ENCODE measurements at regions not wholly inside any gene's neighbourhood (a gene's known extent, or its start where the extent isn't known, plus 50 kb on each side); places are given as distances from the start of the nearest gene placed in this dataset.

GRCh38 chr12:73180734-73181133 is 908.6 kb downstream of the TRHDE start:
- no peak overlapping the region for H3K27ac ChIP-seq (ENCODE audit: low read length)
- H3K27me3 ChIP-seq (ENCODE audit: control insufficient read depth, insufficient read depth, low read length): no peaks in the 10 kb centered on the region
- H3K4me1 ChIP-seq (ENCODE audit: control insufficient read depth, insufficient read depth, low read length): no peaks in the 10 kb centered on the region
- no CpG with 5 or more reads among the region's 3 CpGs for WGBS (ENCODE audit: insufficient coverage, insufficient read length)
- H3K9me3 ChIP-seq (ENCODE audit: control insufficient read depth, insufficient read depth, low read length): no peaks in the 10 kb centered on the region
- no peaks in the 10 kb centered on the region for H3K36me3 ChIP-seq (ENCODE audit: control insufficient read depth, insufficient read depth, low read length)
- no peak overlapping the region for H3K4me3 ChIP-seq (ENCODE audit: low read length)
- no peak for DNase-seq (ENCODE audit: low read depth, low spot score)

- WGBS (ENCODE audit: insufficient coverage, insufficient read length): no CpG with 5 or more reads among the region's 7 CpGs
- Histone ChIP-seq H3K4me1 (ENCODE audit: control insufficient read depth, insufficient read depth, low read length) (no peaks in the 10 kb centered on the region), H3K9me3 (ENCODE audit: control insufficient read depth, insufficient read depth, low read length) (no peaks in the 10 kb centered on the region), H3K4me3 (ENCODE audit: low read length) (no peak overlapping the region), H3K27me3 (ENCODE audit: control insufficient read depth, insufficient read depth, low read length) (no peaks in the 10 kb centered on the region), H3K27ac (ENCODE audit: low read length) (no peak overlapping the region), H3K36me3 (ENCODE audit: control insufficient read depth, insufficient read depth, low read length) (no peaks in the 10 kb centered on the region)
- no peak for DNase-seq (ENCODE audit: low read depth, low spot score)
Measured at GRCh38 chr12:73181244-73181643, 909.1 kb downstream of the TRHDE start.

- Histone ChIP-seq H3K27ac (ENCODE audit: low read length) (no peak overlapping the region), H3K4me1 (ENCODE audit: control insufficient read depth, insufficient read depth, low read length) (no peaks in the 10 kb centered on the region), H3K36me3 (ENCODE audit: control insufficient read depth, insufficient read depth, low read length) (no peaks in the 10 kb centered on the region), H3K9me3 (ENCODE audit: control insufficient read depth, insufficient read depth, low read length) (no peaks in the 10 kb centered on the region), H3K27me3 (ENCODE audit: control insufficient read depth, insufficient read depth, low read length) (no peaks in the 10 kb centered on the region), H3K4me3 (ENCODE audit: low read length) (no peak overlapping the region)
- WGBS (ENCODE audit: insufficient coverage, insufficient read length): no CpG with 5 or more reads among the region's 1 CpG
- DNase-seq (ENCODE audit: low read depth, low spot score): no peak
Measured at GRCh38 chr12:73185403-73185802, 913.2 kb downstream of the TRHDE start.

GRCh38 chr12:73186272-73186671 is 914.1 kb downstream of the TRHDE start:
- Histone ChIP-seq H3K36me3 (ENCODE audit: control insufficient read depth, insufficient read depth, low read length) (no peaks in the 10 kb centered on the region), H3K27me3 (ENCODE audit: control insufficient read depth, insufficient read depth, low read length) (no peaks in the 10 kb centered on the region), H3K9me3 (ENCODE audit: control insufficient read depth, insufficient read depth, low read length) (no peaks in the 10 kb centered on the region), H3K4me1 (ENCODE audit: control insufficient read depth, insufficient read depth, low read length) (no peaks in the 10 kb centered on the region), H3K27ac (ENCODE audit: low read length) (no peak overlapping the region), H3K4me3 (ENCODE audit: low read length) (no peak overlapping the region)
- WGBS (ENCODE audit: insufficient coverage, insufficient read length): no CpG with 5 or more reads among the region's 2 CpGs
- no peak for DNase-seq (ENCODE audit: low read depth, low spot score)

- Histone ChIP-seq H3K27ac (ENCODE audit: low read length) (no peak overlapping the region), H3K9me3 (ENCODE audit: control insufficient read depth, insufficient read depth, low read length) (no peaks in the 10 kb centered on the region), H3K27me3 (ENCODE audit: control insufficient read depth, insufficient read depth, low read length) (no peaks in the 10 kb centered on the region), H3K36me3 (ENCODE audit: control insufficient read depth, insufficient read depth, low read length) (no peaks in the 10 kb centered on the region), H3K4me3 (ENCODE audit: low read length) (no peak overlapping the region), H3K4me1 (ENCODE audit: control insufficient read depth, insufficient read depth, low read length) (no peaks in the 10 kb centered on the region)
- no peak for DNase-seq (ENCODE audit: low read depth, low spot score)
- WGBS (ENCODE audit: insufficient coverage, insufficient read length): no CpG with 5 or more reads among the region's 1 CpG
Measured at GRCh38 chr12:73187765-73188164, 915.6 kb downstream of the TRHDE start.

GRCh38 chr12:73210548-73211204 is 938.5 kb downstream of the TRHDE start:
- H3K9me3 ChIP-seq (ENCODE audit: control insufficient read depth, insufficient read depth, low read length): no peaks in the 10 kb centered on the region
- no peak overlapping the region for H3K27ac ChIP-seq (ENCODE audit: low read length)
- no peaks in the 10 kb centered on the region for H3K36me3 ChIP-seq (ENCODE audit: control insufficient read depth, insufficient read depth, low read length)
- no peaks in the 10 kb centered on the region for H3K27me3 ChIP-seq (ENCODE audit: control insufficient read depth, insufficient read depth, low read length)
- DNase-seq (ENCODE audit: low read depth, low spot score): no peak
- no peaks in the 10 kb centered on the region for H3K4me1 ChIP-seq (ENCODE audit: control insufficient read depth, insufficient read depth, low read length)
- WGBS (ENCODE audit: insufficient coverage, insufficient read length): no CpG with 5 or more reads among the region's 5 CpGs
- H3K4me3 ChIP-seq (ENCODE audit: low read length): no peak overlapping the region

GRCh38 chr12:73220951-73221350 is 948.8 kb downstream of the TRHDE start:
- WGBS (ENCODE audit: insufficient coverage, insufficient read length): no CpG with 5 or more reads among the region's 2 CpGs

GRCh38 chr12:73221398-73221797 is 949.2 kb downstream of the TRHDE start:
- Histone ChIP-seq H3K9me3 (ENCODE audit: control insufficient read depth, insufficient read depth, low read length) (no peaks in the 10 kb centered on the region), H3K27me3 (ENCODE audit: control insufficient read depth, insufficient read depth, low read length) (no peaks in the 10 kb centered on the region), H3K36me3 (ENCODE audit: control insufficient read depth, insufficient read depth, low read length) (no peaks in the 10 kb centered on the region), H3K27ac (ENCODE audit: low read length) (no peak overlapping the region), H3K4me1 (ENCODE audit: control insufficient read depth, insufficient read depth, low read length) (no peaks in the 10 kb centered on the region), H3K4me3 (ENCODE audit: low read length) (no peak overlapping the region)
- DNase-seq (ENCODE audit: low read depth, low spot score): no peak

More at GRCh38 chr12:73220951-73221350, 948.8 kb downstream of the TRHDE start:
- H3K36me3 ChIP-seq (ENCODE audit: control insufficient read depth, insufficient read depth, low read length): no peaks in the 10 kb centered on the region
- no peak overlapping the region for H3K4me3 ChIP-seq (ENCODE audit: low read length)
- DNase-seq (ENCODE audit: low read depth, low spot score): no peak
- H3K27ac ChIP-seq (ENCODE audit: low read length): no peak overlapping the region
- H3K9me3 ChIP-seq (ENCODE audit: control insufficient read depth, insufficient read depth, low read length): no peaks in the 10 kb centered on the region
- no peaks in the 10 kb centered on the region for H3K27me3 ChIP-seq (ENCODE audit: control insufficient read depth, insufficient read depth, low read length)
- H3K4me1 ChIP-seq (ENCODE audit: control insufficient read depth, insufficient read depth, low read length): no peaks in the 10 kb centered on the region

- no peaks in the 10 kb centered on the region for H3K27me3 ChIP-seq (ENCODE audit: control insufficient read depth, insufficient read depth, low read length)
- H3K36me3 ChIP-seq (ENCODE audit: control insufficient read depth, insufficient read depth, low read length): no peaks in the 10 kb centered on the region
- H3K27ac ChIP-seq (ENCODE audit: low read length): no peak overlapping the region
- H3K9me3 ChIP-seq (ENCODE audit: control insufficient read depth, insufficient read depth, low read length): no peaks in the 10 kb centered on the region
- H3K4me1 ChIP-seq (ENCODE audit: control insufficient read depth, insufficient read depth, low read length): no peaks in the 10 kb centered on the region
- H3K4me3 ChIP-seq (ENCODE audit: low read length): no peak overlapping the region
- DNase-seq (ENCODE audit: low read depth, low spot score): no peak
Measured at GRCh38 chr12:73221836-73222235, 949.7 kb downstream of the TRHDE start.

- Histone ChIP-seq H3K36me3 (ENCODE audit: control insufficient read depth, insufficient read depth, low read length) (no peaks in the 10 kb centered on the region), H3K27ac (ENCODE audit: low read length) (no peak overlapping the region)
Measured at GRCh38 chr12:73225371-73225937, 953.3 kb downstream of the TRHDE start.

GRCh38 chr12:73225941-73226340 is 953.8 kb downstream of the TRHDE start:
- H3K36me3 ChIP-seq (ENCODE audit: control insufficient read depth, insufficient read depth, low read length): no peaks in the 10 kb centered on the region

More at GRCh38 chr12:73225371-73225937, 953.3 kb downstream of the TRHDE start:
- WGBS (ENCODE audit: insufficient coverage, insufficient read length): no CpG with 5 or more reads among the region's 1 CpG
- Histone ChIP-seq H3K27me3 (ENCODE audit: control insufficient read depth, insufficient read depth, low read length) (no peaks in the 10 kb centered on the region), H3K9me3 (ENCODE audit: control insufficient read depth, insufficient read depth, low read length) (no peaks in the 10 kb centered on the region), H3K4me1 (ENCODE audit: control insufficient read depth, insufficient read depth, low read length) (no peaks in the 10 kb centered on the region), H3K4me3 (ENCODE audit: low read length) (no peak overlapping the region)
- DNase-seq (ENCODE audit: low read depth, low spot score): no peak

More at GRCh38 chr12:73225941-73226340, 953.8 kb downstream of the TRHDE start:
- 100% methylated on average over 1 of the region's 2 CpGs for WGBS (ENCODE audit: insufficient coverage, insufficient read length)
- H3K27ac ChIP-seq (ENCODE audit: low read length): no peak overlapping the region
- DNase-seq (ENCODE audit: low read depth, low spot score): no peak
- no peak overlapping the region for H3K4me3 ChIP-seq (ENCODE audit: low read length)
- H3K9me3 ChIP-seq (ENCODE audit: control insufficient read depth, insufficient read depth, low read length): no peaks in the 10 kb centered on the region
- H3K4me1 ChIP-seq (ENCODE audit: control insufficient read depth, insufficient read depth, low read length): no peaks in the 10 kb centered on the region
- H3K27me3 ChIP-seq (ENCODE audit: control insufficient read depth, insufficient read depth, low read length): no peaks in the 10 kb centered on the region

All from iPS DF 6.9 (cell line).